Activated CD4-positive, alpha-beta T cell treated with anti-CD3 and anti-CD28 coated beads for 48 hours (primary cell): ENCODE measurements at regions not wholly inside any gene's neighbourhood (a gene's known extent, or its start where the extent isn't known, plus 50 kb on each side); places are given as distances from the start of the nearest gene placed in this dataset.

Experiments
- DNase-seq: peaks from one replicate; pipeline ENCODE4 v3.0.0-alpha.2; 2020

DNA sequence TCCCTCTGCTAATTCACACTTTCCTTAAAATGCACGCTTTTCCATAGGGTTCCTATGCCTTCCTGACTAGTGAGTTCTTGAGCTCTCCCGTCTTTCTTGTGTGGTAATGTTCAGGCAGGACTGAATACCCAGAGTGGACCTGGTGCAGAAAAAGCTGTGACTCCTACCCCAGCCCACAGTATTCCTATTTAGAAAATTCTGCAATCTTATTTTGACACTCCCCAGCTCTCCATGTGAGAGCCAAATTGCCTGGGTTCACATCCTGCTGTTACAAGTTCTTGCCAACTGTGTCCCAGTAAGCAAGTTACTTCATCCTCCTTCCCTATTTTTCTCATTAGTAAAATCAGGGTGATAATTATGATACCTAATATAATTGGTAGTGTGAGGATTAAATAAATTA is 290.8 kb upstream of the SLCO3A1 start:
- no peak for DNase-seq

DNA sequence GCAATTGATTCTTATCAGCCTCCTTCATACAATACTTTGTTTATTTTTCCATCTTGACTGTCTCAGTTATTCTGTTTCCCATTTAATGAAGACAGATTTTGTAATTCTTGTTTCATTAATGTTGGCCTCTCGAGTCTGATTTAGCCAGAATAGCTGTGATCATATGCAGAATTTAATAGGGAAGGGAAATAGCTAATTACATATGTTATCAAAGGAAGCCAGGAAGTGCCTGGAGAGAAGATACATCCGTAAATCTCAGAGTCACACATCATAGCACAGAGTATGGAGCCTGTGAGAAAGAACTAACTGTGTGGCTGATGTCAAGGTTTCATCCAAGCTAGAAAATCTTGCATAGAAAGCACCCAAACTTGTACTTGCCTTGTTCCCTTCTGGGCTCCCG is 288.9 kb upstream of the SLCO3A1 start:
- DNase-seq, result no peak

DNA sequence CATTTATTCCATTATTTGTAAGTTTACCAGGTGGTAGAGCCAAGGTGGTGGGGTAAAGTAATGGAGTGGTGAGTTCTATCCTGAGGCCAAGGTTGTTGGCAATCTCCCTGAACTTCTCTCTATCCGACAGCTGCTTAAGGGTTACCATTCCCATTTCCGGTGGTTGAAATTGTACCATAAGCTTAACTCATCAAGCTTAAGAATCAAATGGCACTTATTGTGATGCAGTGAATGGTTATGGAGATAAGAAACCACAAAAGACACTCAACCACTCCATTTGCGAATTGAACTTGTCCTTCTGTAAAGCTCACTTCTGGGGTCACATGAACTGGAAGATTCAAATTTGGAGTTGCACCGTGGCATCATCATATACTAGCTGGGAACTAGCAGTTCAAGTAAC is 287.4 kb upstream of the SLCO3A1 start:
- DNase-seq, result no peak

DNA sequence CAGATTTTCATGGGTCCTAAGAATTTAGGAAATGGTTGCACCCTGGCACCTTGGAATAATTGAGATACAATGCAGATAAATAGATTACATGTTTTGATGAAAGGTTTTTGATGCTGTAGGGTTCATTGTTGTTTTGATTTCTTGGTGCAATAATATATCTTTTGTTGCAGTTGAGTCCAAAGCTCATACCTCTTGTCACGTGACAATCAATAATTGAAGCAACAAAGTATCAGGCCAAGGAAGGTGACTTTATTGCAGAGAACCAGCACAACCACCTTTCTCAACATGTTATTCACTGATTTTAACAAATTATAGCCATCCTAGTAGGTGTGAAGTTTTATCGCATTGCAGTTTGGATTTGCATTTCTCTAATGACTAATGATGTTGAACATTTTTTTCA is 285.5 kb upstream of the SLCO3A1 start:
- DNase-seq, result no peak

DNA sequence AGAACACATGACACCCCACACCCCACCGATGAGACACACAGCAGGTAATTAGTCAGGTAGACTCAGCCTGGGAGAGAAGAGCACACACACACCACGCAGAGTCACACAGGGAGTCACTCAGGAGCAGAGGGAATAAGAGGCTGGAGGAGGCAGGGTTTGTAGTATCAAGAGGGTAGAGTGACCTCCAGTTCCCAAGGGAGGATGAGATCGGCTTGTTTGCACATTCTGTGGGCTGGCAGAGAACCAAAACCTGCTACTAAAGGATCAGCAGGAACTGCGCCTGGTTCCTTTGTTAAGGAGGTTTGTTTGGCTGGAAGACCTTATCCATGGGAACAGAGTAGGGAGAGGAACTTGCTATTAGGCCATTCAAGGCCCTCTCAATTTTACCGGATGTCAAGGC is 281.4 kb upstream of the SLCO3A1 start:
- no peak for DNase-seq

DNA sequence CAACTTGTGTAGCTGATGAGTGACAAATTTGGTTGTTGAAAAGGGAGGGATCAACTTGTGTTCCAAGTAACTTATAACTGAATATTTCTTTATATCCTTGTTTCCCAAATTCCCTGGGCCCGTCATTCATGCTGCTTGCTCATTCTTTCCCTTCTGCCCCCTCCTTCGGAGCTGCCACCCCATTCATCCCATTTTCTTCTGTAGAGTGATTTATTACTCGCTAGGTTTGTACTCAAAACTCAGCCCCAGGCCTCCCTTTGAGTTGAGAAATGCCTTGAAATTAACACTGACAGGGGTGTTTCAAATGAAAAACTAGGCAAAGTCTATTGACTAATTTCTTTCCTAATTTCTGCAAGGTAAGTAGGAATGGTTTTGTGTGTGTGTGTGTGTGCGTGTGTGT is 277.4 kb upstream of the SLCO3A1 start:
- no peak for DNase-seq

DNA sequence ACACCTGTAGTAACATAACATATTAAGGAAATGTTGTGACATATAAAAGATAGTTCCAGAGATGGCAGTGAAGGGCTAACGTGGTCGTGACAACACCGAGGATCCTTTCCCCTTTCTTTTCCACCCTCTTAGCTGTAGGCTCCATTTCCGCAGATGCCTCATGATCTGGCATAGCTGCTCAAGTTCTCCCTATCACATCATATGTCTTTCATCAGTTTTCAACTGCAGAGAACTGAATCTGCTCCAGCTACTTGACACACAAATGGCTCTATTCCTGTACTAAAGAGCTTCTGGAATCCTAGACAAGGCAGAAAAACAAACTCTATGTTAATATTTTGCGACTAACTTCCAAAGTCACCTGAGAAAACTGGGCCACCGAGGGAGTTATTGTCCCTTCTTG is 275.0 kb upstream of the SLCO3A1 start:
- DNase-seq, result no peak

DNA sequence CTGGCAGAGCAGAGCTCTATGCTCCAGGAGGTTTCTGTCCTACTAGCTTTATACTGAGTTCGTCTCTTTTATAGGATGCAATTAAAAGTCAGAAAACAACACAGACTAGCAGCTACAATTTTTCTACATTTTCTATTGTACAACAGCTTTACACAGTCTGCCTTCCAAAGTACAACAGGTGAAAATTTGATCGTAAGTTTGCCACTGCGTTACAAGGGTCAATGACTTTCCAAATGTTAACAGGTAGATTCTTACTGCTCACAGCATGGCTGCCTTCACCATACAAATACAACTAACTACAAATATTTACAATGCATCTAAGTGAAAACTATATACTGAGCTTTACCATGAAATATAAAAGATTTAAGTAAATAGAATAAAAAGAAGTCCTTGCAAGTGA is 268.6 kb upstream of the SLCO3A1 start:
- DNase-seq, result no peak

DNA sequence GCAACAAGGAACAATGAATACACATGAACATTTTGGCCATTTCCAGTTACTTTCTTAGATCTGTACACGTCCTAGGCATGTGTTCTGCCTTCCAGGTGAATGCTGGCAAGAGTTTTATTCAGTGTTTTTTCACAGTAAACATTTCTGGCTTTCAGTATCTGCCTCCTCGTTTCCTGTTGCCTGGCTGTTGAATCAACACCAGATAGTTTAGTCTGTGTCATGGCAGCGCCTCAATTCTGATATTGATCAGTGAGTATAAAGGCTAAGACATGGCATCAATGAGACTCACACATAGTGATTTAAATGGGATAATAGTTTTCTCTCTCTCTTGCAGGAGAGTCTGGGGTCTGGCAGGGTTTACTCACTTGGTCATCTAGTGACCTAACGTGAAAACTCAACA is 266.9 kb upstream of the SLCO3A1 start:
- DNase-seq, result no peak

DNA sequence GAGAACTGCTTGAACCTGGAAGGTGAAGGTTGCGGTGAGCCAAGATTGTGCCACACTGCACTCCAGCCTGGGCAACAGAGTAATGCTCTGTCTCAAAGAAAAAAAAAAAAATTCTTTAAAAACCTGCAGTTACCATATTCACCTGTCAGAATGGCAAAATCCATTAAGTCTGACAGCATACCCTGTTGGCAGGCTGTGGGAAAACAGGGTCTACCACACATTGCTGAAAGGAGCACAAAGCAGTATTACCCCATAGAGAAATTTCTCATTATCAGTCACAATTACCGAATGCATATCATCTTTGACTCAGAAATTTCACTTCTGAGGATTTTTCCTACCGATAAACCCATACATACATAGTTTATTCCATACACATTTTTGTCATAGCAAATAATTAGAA is 264.1 kb upstream of the SLCO3A1 start:
- peak; percentile 49 for DNase-seq

DNA sequence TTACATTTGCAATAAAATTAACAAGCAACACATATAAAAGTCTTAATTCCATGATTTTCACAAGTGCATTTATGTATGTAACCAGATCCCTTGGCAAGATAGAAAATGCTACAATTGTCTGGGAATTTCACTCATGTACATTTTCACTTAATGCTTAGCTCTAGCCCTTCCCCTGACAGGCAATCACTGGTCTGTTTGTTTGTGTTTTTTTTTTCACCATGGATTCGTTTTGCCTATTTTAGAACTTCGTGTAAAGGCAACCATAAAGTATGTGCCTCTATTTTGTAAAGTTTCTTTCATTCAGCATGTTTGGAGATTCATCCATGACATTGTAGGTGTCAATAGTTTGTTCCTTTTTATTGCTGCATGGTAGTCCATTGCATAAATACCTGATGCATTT is 260.9 kb upstream of the SLCO3A1 start:
- DNase-seq, result no peak

DNA sequence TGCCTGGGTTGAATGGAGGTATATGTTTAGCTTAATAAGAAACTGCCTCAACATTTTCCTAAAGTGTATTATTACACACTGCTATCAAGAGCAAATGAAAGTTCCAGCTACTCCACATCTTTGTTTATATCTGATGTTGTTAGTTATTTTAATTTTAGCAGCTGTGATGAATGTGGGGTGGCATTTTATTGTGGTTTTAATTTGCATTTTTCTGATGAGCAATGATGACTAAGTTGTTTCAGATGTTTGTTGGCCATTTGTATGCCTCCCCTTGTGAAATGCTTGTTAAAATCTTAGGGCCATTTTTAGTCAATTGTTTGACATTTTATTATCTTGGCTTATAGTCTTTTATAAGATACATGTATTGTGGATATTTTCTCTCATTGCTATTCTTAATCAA is 260.4 kb upstream of the SLCO3A1 start:
- no peak for DNase-seq

DNA sequence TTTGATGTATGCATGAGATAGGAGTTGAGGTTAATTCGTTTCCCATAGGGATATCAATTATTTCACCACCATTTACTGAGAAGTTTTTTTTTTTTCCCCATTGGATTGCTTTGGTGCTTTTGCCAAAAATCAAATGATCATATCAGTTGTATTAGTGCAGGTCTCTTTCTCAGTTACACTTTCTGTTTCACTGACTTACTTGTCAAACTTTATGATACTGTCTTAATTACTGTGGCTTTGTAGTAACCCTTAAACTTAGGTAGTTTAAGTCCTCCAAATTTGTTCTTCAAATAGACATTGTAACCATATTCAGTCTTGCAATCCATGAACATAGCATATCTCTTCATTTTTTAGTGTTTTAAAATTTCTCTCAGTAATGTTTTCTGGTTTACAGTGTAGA is 259.9 kb upstream of the SLCO3A1 start:
- no peak for DNase-seq

DNA sequence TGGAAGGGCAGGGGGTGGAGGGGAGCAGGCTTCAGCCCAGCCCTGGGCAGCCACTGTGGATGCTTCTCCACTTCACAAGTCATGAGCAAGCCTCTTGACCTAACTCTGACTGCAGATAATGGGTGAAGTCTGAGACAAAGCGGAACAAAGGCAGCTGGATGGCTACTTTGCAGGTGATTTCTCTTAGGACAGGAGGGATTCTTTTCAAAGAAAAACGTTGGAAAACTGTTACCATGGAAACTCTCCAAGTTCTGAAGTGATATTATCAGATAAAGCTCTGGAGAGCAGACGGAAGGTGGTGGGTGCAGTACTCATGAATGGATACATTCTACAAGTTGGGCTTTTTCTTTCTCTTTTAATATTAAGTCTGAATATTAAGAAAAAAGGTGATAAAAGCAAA is 254.2 kb upstream of the SLCO3A1 start:
- no peak for DNase-seq

DNA sequence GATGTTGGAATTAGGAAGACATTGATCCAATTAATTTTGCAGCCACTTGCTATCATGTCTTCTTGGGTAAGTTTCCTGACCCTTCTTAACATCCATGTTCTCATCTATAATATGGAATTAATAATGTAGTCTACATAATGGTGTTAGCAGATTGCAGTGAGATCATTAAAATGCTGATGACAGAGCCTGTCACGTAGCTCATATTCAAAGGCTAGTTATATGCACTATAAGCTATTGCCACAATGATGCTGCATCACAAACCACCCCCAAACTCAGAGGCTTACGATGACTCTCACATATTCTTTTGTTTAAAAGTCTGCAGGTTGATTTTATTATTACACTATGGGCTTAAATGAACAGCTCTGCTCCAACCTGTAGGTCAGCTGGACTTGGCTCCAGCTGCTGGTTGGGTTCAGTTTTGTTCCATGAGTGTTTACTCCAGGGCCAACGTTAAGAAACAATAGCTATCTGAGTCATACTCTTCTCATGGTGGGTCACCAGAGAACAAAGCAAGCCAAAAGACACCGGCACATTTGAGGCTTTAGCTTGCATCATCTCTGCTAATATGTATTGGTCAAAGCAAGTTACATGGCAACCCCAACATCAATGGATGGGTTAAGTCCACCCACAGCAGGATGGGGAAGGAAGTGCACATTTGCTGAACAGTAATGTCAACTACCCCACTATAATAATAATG is 250.0 kb upstream of the SLCO3A1 start:
- no peak for DNase-seq

DNA sequence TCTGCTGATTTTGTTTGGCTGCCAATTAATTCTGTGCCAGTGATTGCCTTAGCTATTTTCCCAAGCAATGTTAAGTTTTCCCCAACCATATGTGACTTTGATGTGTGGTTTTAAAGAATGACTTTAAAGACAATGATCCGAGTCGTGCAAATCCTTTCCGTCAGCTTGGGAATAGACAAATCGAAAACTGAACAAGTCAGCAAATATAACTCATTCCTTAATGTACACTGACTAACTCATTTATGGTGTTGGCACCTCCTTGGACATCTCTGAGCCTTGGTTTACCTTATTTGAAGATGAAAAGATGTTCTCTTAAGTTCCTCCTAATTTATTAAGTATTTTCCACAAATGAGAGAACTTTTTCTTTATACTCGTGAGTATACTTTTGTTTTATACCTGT is 249.4 kb upstream of the SLCO3A1 start:
- DNase-seq, result no peak

DNA sequence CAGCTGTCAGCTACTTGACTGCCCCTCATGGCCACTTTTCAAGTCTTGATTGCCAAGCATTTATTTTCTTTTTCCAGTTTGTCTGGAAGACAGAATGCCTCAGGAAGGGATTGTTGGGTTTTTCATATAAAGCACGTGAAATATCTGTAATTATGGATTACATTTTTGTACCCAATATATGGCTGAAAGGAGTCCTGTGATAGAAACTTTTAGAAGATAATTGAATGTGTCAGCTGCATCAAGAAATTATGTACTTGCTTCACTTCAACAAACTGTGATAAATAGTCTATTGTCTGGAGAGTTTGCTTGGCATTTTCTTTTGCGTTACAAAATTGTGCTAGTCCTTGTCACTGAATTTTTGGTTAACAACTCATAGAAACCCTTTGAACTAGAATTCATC is 247.9 kb upstream of the SLCO3A1 start:
- DNase-seq, result no peak

DNA sequence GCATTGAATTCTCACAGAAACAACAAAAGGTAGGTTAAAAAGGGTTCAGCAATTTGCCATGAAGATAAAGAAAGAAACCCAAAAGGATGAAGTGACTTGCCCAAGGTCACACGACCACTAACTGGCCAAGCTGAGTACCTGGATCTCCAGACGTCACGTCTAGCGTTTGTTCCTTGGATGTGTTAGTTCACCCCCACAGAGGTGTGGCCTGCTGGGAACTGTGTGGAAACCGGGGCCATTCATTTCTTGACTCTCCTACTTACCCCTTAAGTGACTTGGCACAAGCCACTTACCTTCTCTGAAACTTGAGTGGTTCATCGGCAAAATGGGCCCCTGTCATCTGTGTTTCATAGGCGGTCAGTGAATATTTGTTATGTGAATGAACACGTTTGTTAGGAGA is 244.3 kb upstream of the SLCO3A1 start:
- no peak for DNase-seq

DNA sequence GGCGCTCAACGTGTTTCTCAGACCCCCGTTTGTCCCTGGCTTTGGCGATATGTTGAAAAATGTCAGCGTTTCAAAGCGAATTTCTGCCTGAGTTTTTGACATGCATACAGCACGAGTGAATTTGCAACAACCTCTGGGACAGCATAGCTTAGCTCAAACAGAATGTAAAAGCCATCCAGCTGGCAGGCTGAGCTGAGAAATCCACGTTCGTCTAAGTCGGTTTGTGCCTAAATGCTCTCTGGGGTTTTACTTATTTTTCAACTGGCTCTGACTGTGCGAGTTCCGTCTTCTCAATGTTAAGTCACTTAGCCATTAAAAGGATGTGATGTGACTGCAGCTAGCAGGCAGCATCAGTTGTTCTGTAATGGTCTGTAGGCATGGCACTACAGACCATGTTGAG is 243.5 kb upstream of the SLCO3A1 start:
- no peak for DNase-seq

DNA sequence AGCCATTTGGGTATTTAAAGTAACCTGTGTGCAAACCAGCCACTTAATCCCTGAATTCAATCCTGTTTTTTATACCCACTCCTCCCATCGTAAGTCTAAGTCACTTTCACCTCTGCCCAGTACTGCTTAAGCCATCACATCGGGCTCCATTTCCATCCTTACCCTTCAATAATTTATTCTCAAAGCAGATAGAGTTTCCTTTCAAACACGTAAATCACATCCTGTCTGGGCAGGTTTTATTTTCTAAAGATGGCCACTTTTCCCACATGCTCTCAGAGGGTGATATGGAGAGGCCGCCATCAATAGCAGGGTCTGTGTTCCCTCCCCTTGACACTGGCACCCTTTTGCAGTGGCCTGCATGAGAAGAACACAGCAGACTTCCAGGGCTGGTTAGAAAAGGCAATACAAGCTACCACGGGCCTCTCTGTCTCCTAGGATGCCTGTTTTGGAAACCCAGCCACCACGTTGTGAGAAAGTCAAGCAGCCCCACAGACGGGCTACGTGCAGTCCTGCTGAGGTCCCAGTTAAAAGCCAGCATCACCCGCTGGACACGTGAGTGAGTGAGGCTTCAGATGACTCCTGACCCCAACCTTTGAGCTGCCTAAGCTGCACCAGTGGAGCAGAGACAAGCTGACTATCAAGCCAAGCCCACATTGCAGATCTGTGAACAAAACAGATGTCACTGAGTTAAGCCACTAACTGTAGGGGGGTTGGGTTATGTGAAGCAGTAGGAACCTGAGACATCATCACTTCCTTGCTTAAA is 241.8 kb upstream of the SLCO3A1 start:
- no peak for DNase-seq

DNA sequence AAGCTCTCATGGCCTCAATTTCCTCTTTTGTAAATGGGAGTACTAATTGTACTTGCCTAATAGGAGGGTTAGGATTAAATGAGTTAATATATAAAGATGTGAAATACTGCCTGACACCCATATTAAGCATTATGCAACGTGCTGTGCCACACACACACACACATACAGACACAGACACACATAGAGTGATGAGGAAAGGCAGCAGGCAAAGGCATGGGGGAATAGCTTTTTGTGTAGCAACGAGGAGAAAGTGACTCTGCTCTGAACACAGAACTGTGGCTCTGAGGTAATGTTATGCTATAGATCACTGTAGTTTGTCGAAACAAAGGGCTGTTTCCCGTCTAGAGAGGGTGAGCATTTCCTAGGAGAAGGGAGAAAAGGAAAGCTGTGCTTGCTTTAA is 233.3 kb upstream of the SLCO3A1 start:
- DNase-seq, result no peak

DNA sequence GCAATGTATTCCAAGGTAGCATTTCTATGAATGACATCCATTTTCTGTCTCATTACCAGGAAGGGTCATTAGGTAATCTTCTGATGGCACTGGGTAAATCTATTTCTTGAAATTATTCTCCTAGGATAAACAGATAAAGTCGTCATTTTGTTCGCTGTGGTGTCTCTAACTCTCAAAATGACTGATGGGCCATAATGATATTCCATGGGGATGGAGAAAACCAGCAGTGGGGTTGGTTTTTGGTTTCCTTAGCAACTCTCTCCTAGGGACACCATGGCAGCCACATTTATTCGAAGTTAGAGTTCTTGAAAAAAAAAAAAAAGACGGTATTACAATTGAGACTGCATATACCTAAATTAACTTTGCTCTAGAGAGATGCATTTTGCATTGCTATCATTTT is 231.3 kb upstream of the SLCO3A1 start:
- DNase-seq, result no peak

DNA sequence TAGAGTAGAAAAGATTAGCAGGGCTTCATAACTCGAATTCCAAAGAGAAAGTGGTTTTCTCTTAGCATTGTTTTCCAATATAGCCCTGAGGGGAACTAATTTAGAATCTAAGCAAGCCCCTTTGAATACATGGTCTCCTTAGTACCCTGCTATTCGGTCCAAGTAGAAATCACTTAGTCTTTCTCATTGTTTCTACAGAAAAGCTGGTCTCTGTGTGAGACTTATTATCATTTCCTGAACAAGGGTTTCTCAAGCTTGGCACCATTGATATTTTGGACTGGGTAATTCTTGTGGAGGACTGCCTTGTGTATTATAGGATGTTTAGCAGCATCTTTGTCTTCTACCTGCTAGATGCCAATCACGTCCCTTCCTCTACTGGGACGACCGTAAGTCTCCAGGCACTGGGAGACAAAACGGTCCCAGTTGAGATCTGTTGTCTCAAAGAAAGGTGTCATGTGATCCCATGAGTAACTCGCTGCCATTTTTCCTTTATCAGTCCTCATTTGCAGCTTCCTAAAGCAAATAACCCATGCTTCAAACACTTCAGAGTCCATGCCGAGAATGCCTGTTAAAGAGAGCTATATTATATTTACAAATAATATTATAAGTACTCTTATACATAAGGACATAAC is 230.7 kb upstream of the SLCO3A1 start:
- no peak for DNase-seq

DNA sequence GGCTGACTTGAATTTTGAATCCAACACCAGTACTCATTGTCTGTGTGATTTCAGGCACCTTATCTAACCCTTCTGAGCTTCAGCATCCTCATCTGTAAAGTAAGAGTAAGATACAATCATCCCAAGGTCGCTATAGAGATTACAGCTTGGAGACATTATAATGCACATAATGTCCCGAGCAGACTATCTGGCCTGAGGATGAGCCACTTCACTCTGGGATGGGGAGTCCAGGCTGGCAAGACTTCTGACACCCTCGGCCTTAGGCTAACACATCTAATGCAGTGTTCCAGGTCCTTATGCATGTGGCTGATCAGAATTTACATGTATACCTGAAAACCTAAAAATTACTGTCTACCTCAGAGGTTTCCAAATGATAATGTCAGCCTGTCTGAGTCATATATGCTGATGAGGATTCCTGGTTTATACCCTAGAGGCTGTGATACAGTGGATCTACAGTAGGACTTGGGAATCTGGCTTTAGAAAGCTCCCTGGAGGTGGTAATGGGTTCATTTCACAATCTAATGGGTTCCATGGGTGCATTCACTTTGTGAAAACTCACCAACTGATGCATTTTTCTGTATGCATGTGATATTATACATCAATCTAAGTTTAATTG is 229.0 kb upstream of the SLCO3A1 start:
- no peak for DNase-seq
